H1 (cell line): ENCODE measurements at regions not wholly inside any gene's neighbourhood (a gene's known extent, or its start where the extent isn't known, plus 50 kb on each side); places are given as distances from the start of the nearest gene placed in this dataset.

ENCODE experiments used
- ATF2 ChIP-seq: IDR thresholded peaks from 2 replicates; pipeline ENCODE4 v1.6.1; 2012; ENCODE audit warnings: low read length, inconsistent platforms
- BCL11A ChIP-seq, 2 experiments: IDR thresholded peaks; one replicate each; pipeline ENCODE4 v1.6.1; 2011; ENCODE audit warnings: low read depth in 2 of 2, low read length in 2 of 2, mild to moderate bottlenecking in 2 of 2
- CEBPB ChIP-seq: IDR thresholded peaks from 2 replicates; pipeline ENCODE4 v1.6.1; 2012; ENCODE audit warnings: low read depth, low read length
- CHD7 ChIP-seq: fragments of 300-600 bp; sonication (generic); IDR thresholded peaks from 2 replicates; pipeline ENCODE4 v1.7.1; 2012; ENCODE audit warnings: low read length, moderate library complexity, mild to moderate bottlenecking, inconsistent platforms; ENCODE audit not compliant: insufficient replicate concordance
- HDAC6 ChIP-seq: IDR thresholded peaks from one replicate; pipeline ENCODE4 v1.7.1; 2012; ENCODE audit warnings: low read depth, mild to moderate bottlenecking, inconsistent platforms, low read length, moderate library complexity
- JUN ChIP-seq: IDR thresholded peaks from 2 replicates; pipeline ENCODE4 v1.6.1; 2011; ENCODE audit warnings: low read depth, mild to moderate bottlenecking, improper control_type of control experiment, low read length
- MAFK ChIP-seq: IDR thresholded peaks from 2 replicates; pipeline ENCODE4 v1.6.1; 2012; ENCODE audit warnings: low read depth, mild to moderate bottlenecking, improper control_type of control experiment, low read length
- POU5F1 ChIP-seq: IDR thresholded peaks from 2 replicates; pipeline ENCODE4 v1.6.1; 2011; ENCODE audit warnings: low read depth, mild to moderate bottlenecking, low read length, moderate library complexity
- RAD21 ChIP-seq, 2 experiments: IDR thresholded peaks in 1 of 2; conservative IDR thresholded peaks in 1 of 2; 2 replicates each; pipeline ENCODE4 v1.6.1; 2011; ENCODE audit warnings: low read depth in 2 of 2, low read length in 2 of 2, improper control_type of control experiment in 1 of 2, inconsistent platforms in 1 of 2, mild to moderate bottlenecking in 1 of 2, moderate library complexity in 1 of 2
- RBBP5 ChIP-seq: IDR thresholded peaks from 2 replicates; pipeline ENCODE4 v1.7.1; 2012; ENCODE audit warnings: low read depth, mild to moderate bottlenecking, inconsistent platforms, low read length, moderate library complexity, borderline replicate concordance
- TAF1 ChIP-seq: IDR thresholded peaks from 2 replicates; pipeline ENCODE4 v1.6.1; 2011; ENCODE audit warnings: mild to moderate bottlenecking, low read depth, low read length

- TF ChIP-seq CHD7 (no peak), MAFK (no peak), RBBP5 (no peak), POU5F1 (no peak), ATF2 (no peak), RAD21 (IDR thresholded peaks at IDR 0.05 in 1 of 2, conservative IDR thresholded peaks at IDR 0.05 in 1 of 2; ENCODE audit: low read depth in 2 of 2, low read length in 2 of 2) (no peak), HDAC6 (no peak), BCL11A (IDR thresholded peaks at IDR 0.05; ENCODE audit: low read depth in 2 of 2, low read length in 2 of 2) (no peak), CEBPB (no peak), TAF1 (no peak), JUN (no peak)
Measured at GRCh38 chr2:144886862-144887261, 366.9 kb upstream of the ZEB2 start (continued).
